Esophagus squamous epithelium (tissue), 4 donors: ENCODE measurements at regions not wholly inside any gene's neighbourhood (a gene's known extent, or its start where the extent isn't known, plus 50 kb on each side); places are given as distances from the start of the nearest gene placed in this dataset.

Source experiments
- CTCF ChIP-seq, 6 experiments: fragments of 450-650 bp in 4 of 6; fragments of 200-600 bp in 2 of 6; sonication (generic) in 2 of 6; IDR thresholded peaks; one replicate each; pipeline ENCODE4 v1.5.1; 2016 to 2019; ENCODE audit warnings: antibody characterized with exemption in 6 of 6, mild to moderate bottlenecking in 4 of 6, moderate library complexity in 4 of 6
- POLR2A ChIP-seq, 4 donors: fragments of 450-650 bp; IDR thresholded peaks; one replicate each; pipeline ENCODE4 v1.6.1; 2017; ENCODE audit warnings: antibody characterized with exemption in 4 of 4, mild to moderate bottlenecking in 4 of 4, moderate library complexity in 3 of 4

GRCh38 chr16:73713778-73714495, 582.7 kb upstream of the PSMD7 start:
- TF ChIP-seq POLR2A (IDR thresholded peaks at IDR 0.05) = no peak
- peak in 5 of 6 experiments; percentile 7 to 55 (median 39) for TF ChIP-seq CTCF (IDR thresholded peaks at IDR 0.05)
